ENCODE measurements at regions not wholly inside any gene's neighbourhood (a gene's known extent, or its start where the extent isn't known, plus 50 kb on each side); places are given as distances from the start of the nearest gene placed in this dataset.
"Not testable (repeated sequence)": the region's sequence is repeated elsewhere in the genome, so short reads cannot be mapped to it uniquely, and the experiment has no call there.

- H3K4me1 ChIP-seq (ENCODE audit: control insufficient read depth, extremely low read depth, insufficient read depth, low read length); H3K9me1 ChIP-seq (ENCODE audit: control insufficient read depth, extremely low read depth, insufficient read depth, low read length); H3K9ac ChIP-seq (ENCODE audit: control insufficient read depth, extremely low read depth, insufficient read depth, low read length); H4K20me1 ChIP-seq (ENCODE audit: control insufficient read depth, extremely low read depth, insufficient read depth, low read length); FAIRE-seq; H2AFZ ChIP-seq (ENCODE audit: control insufficient read depth, low read length); H3K36me3 ChIP-seq (ENCODE audit: control insufficient read depth in 2 of 2, extremely low read depth in 1 of 2, insufficient read depth in 2 of 2, low read length in 2 of 2); H3K79me2 ChIP-seq (ENCODE audit: control insufficient read depth, insufficient read depth, low read length); H3K4me2 ChIP-seq (ENCODE audit: control insufficient read depth, extremely low read depth, insufficient read depth, low read depth, low read length); DNase-seq (ENCODE audit: low read depth, low spot score); H3K9me3 ChIP-seq (ENCODE audit: control insufficient read depth, low read depth, low read length); H3K27me3 ChIP-seq (ENCODE audit: control insufficient read depth, extremely low read depth, insufficient read depth, low read length); H3K27ac ChIP-seq (ENCODE audit: control insufficient read depth, insufficient read depth, low read length); H3K4me3 ChIP-seq (ENCODE audit: control insufficient read depth in 2 of 3, extremely low read depth in 1 of 3, insufficient read depth in 2 of 3, low read depth in 1 of 3, low read length in 3 of 3); dilution Hi-C loops (cut with MboI; ENCODE audit: extremely low pct_ligation_motif_present, low sequenced_read_pairs): not testable (repeated sequence)
Observed at GRCh38 chr9:43089337-43089736, 905.9 kb downstream of the SPATA31A6 start.

- dilution Hi-C loops (cut with MboI; ENCODE audit: extremely low pct_ligation_motif_present, low sequenced_read_pairs); FAIRE-seq: not testable (repeated sequence)
Observed at GRCh38 chr9:43110376-43110775, 926.9 kb downstream of the SPATA31A6 start.

DNA sequence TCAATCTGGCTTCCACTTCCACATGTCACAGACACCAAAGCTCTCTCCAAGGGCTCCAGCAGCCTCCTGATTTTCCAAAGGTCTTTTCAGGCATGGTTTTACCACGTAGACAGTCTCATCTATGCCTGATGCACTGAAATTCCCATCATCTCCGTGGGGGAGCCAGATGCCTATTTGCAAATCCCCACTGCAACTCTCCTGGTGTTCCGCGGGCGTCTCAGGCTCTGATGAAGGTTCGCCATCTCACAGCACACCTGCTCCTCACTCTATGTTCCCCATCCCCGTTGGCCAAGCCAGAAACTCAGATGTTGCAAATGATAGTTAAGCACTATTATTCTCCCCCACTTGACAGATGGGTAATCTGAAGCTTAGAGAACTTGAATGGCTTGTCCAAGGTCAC lies 929.4 kb downstream of the SPATA31A6 start:
- H3K9me3 ChIP-seq (ENCODE audit: control insufficient read depth, low read depth, low read length); H3K27ac ChIP-seq (ENCODE audit: control insufficient read depth, insufficient read depth, low read length); H2AFZ ChIP-seq (ENCODE audit: control insufficient read depth, low read length); dilution Hi-C loops (cut with MboI; ENCODE audit: extremely low pct_ligation_motif_present, low sequenced_read_pairs); H3K36me3 ChIP-seq (ENCODE audit: control insufficient read depth in 2 of 2, extremely low read depth in 1 of 2, insufficient read depth in 2 of 2, low read length in 2 of 2); H3K9me1 ChIP-seq (ENCODE audit: control insufficient read depth, extremely low read depth, insufficient read depth, low read length); H3K4me3 ChIP-seq (ENCODE audit: control insufficient read depth in 2 of 3, extremely low read depth in 1 of 3, insufficient read depth in 2 of 3, low read depth in 1 of 3, low read length in 3 of 3); H3K4me1 ChIP-seq (ENCODE audit: control insufficient read depth, extremely low read depth, insufficient read depth, low read length); FAIRE-seq; H3K9ac ChIP-seq (ENCODE audit: control insufficient read depth, extremely low read depth, insufficient read depth, low read length); DNase-seq (ENCODE audit: low read depth, low spot score); H4K20me1 ChIP-seq (ENCODE audit: control insufficient read depth, extremely low read depth, insufficient read depth, low read length); H3K27me3 ChIP-seq (ENCODE audit: control insufficient read depth, extremely low read depth, insufficient read depth, low read length); H3K79me2 ChIP-seq (ENCODE audit: control insufficient read depth, insufficient read depth, low read length); H3K4me2 ChIP-seq (ENCODE audit: control insufficient read depth, extremely low read depth, insufficient read depth, low read depth, low read length): not testable (repeated sequence)

More at GRCh38 chr9:43110376-43110775, 926.9 kb downstream of the SPATA31A6 start:
- H4K20me1 ChIP-seq (ENCODE audit: control insufficient read depth, extremely low read depth, insufficient read depth, low read length); DNase-seq (ENCODE audit: low read depth, low spot score); H3K4me2 ChIP-seq (ENCODE audit: control insufficient read depth, extremely low read depth, insufficient read depth, low read depth, low read length); H3K79me2 ChIP-seq (ENCODE audit: control insufficient read depth, insufficient read depth, low read length); H3K4me3 ChIP-seq (ENCODE audit: control insufficient read depth in 2 of 3, extremely low read depth in 1 of 3, insufficient read depth in 2 of 3, low read depth in 1 of 3, low read length in 3 of 3); H3K9ac ChIP-seq (ENCODE audit: control insufficient read depth, extremely low read depth, insufficient read depth, low read length); H3K9me3 ChIP-seq (ENCODE audit: control insufficient read depth, low read depth, low read length); H3K27me3 ChIP-seq (ENCODE audit: control insufficient read depth, extremely low read depth, insufficient read depth, low read length); H3K4me1 ChIP-seq (ENCODE audit: control insufficient read depth, extremely low read depth, insufficient read depth, low read length); H3K36me3 ChIP-seq (ENCODE audit: control insufficient read depth in 2 of 2, extremely low read depth in 1 of 2, insufficient read depth in 2 of 2, low read length in 2 of 2); H3K9me1 ChIP-seq (ENCODE audit: control insufficient read depth, extremely low read depth, insufficient read depth, low read length); H3K27ac ChIP-seq (ENCODE audit: control insufficient read depth, insufficient read depth, low read length); H2AFZ ChIP-seq (ENCODE audit: control insufficient read depth, low read length): not testable (repeated sequence)

- H3K9me1 ChIP-seq (ENCODE audit: control insufficient read depth, extremely low read depth, insufficient read depth, low read length); H3K9me3 ChIP-seq (ENCODE audit: control insufficient read depth, low read depth, low read length); H3K9ac ChIP-seq (ENCODE audit: control insufficient read depth, extremely low read depth, insufficient read depth, low read length); H4K20me1 ChIP-seq (ENCODE audit: control insufficient read depth, extremely low read depth, insufficient read depth, low read length); H3K4me1 ChIP-seq (ENCODE audit: control insufficient read depth, extremely low read depth, insufficient read depth, low read length); FAIRE-seq; H3K36me3 ChIP-seq (ENCODE audit: control insufficient read depth in 2 of 2, extremely low read depth in 1 of 2, insufficient read depth in 2 of 2, low read length in 2 of 2); H3K27me3 ChIP-seq (ENCODE audit: control insufficient read depth, extremely low read depth, insufficient read depth, low read length); H3K27ac ChIP-seq (ENCODE audit: control insufficient read depth, insufficient read depth, low read length); H3K79me2 ChIP-seq (ENCODE audit: control insufficient read depth, insufficient read depth, low read length); dilution Hi-C loops (cut with MboI; ENCODE audit: extremely low pct_ligation_motif_present, low sequenced_read_pairs); DNase-seq (ENCODE audit: low read depth, low spot score); H3K4me2 ChIP-seq (ENCODE audit: control insufficient read depth, extremely low read depth, insufficient read depth, low read depth, low read length); H3K4me3 ChIP-seq (ENCODE audit: control insufficient read depth in 2 of 3, extremely low read depth in 1 of 3, insufficient read depth in 2 of 3, low read depth in 1 of 3, low read length in 3 of 3); H2AFZ ChIP-seq (ENCODE audit: control insufficient read depth, low read length): not testable (repeated sequence)
Observed at GRCh38 chr9:43115813-43116229, 932.4 kb downstream of the SPATA31A6 start.

DNA sequence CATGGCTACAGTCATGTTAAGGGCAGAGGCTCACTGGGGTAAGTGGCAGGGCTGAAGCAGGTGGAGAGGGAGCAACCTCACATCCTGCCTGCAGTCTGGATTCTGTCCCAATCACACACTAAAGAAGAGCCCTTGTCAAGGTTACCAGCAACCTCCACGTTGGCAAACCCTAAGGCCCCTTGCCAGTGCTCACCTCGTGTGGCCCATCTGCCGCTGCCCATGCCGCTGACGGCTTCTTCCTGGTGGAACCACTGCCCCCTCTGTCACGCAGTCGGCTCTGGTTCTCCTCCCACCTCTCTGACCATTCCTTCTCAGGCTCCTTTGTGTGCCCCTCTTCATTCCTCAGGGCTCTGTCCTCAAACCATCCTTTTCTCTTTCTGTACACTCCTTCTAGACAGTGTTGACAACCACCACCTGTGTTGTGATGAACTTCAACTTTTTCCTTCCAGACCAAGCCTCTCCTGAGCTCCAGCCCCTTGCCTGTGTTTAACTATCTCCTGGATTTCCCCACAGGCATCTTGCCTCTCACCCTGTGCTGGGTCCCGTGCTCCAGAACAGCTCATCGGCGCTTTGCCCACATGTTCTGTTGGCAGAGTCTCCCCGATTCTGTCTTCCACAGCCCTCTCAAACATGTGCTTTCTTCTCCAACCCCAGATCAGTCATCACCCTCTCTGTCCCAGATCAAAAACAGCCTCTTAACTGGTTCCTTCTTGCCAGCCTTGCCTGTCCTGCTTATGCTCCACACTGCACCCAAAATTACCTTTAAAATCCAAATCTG lies 934.8 kb downstream of the SPATA31A6 start:
- H3K79me2 ChIP-seq (ENCODE audit: control insufficient read depth, insufficient read depth, low read length); H3K27me3 ChIP-seq (ENCODE audit: control insufficient read depth, extremely low read depth, insufficient read depth, low read length); H3K27ac ChIP-seq (ENCODE audit: control insufficient read depth, insufficient read depth, low read length); H3K9ac ChIP-seq (ENCODE audit: control insufficient read depth, extremely low read depth, insufficient read depth, low read length); H2AFZ ChIP-seq (ENCODE audit: control insufficient read depth, low read length); H3K4me1 ChIP-seq (ENCODE audit: control insufficient read depth, extremely low read depth, insufficient read depth, low read length); H3K4me2 ChIP-seq (ENCODE audit: control insufficient read depth, extremely low read depth, insufficient read depth, low read depth, low read length); H4K20me1 ChIP-seq (ENCODE audit: control insufficient read depth, extremely low read depth, insufficient read depth, low read length); H3K9me3 ChIP-seq (ENCODE audit: control insufficient read depth, low read depth, low read length); H3K4me3 ChIP-seq (ENCODE audit: control insufficient read depth in 2 of 3, extremely low read depth in 1 of 3, insufficient read depth in 2 of 3, low read depth in 1 of 3, low read length in 3 of 3); H3K9me1 ChIP-seq (ENCODE audit: control insufficient read depth, extremely low read depth, insufficient read depth, low read length); H3K36me3 ChIP-seq (ENCODE audit: control insufficient read depth in 2 of 2, extremely low read depth in 1 of 2, insufficient read depth in 2 of 2, low read length in 2 of 2); dilution Hi-C loops (cut with MboI; ENCODE audit: extremely low pct_ligation_motif_present, low sequenced_read_pairs); DNase-seq (ENCODE audit: low read depth, low spot score); FAIRE-seq: not testable (repeated sequence)
